IMR-90 (cell line): ENCODE measurements at regions not wholly inside any gene's neighbourhood (a gene's known extent, or its start where the extent isn't known, plus 50 kb on each side); places are given as distances from the start of the nearest gene placed in this dataset.

Source experiments
- ATAC-seq: fragments of 200-7000 bp; cut with Tn5 transposase; 2 replicates; pipeline ENCODE4 v1.9.1; 2020; ENCODE audit warnings: low read depth, mild to moderate bottlenecking, moderate library complexity
- BruUV-seq: library from RNA; stranded (reverse); fragments of 400-500 nt; replicated peaks from 2 replicates; lab custom pipeline; 2021; lab: Mats Ljungman, UMichigan
- CTCF ChIA-PET: fragments of 300-600 bp; formaldehyde crosslinking; extraction: SDS; loops from one replicate; lab custom pipeline; 2021; ENCODE audit warnings: antibody characterized with exemption; lab: Yijun Ruan, JAX
- POLR2A ChIA-PET: fragments of 300-600 bp; sonication (Branson Sonifier 250); formaldehyde crosslinking; loops from one replicate; lab custom pipeline; 2022; ENCODE audit warnings: antibody characterized with exemption; ENCODE audit not compliant: unreplicated experiment; lab: Charles Lee
- DNase-seq: peaks from one replicate; pipeline ENCODE4 v3.0.0; 2013
- H2AFZ ChIP-seq: replicated peaks from 2 replicates; pipeline ENCODE3; 2013; ENCODE audit warnings: low read length, mild to moderate bottlenecking; ENCODE audit not compliant: poor library complexity
- H2AK5ac ChIP-seq: 2 replicates; pipeline ENCODE4 v1.6.1; 2013; ENCODE audit warnings: low read depth, low read length, inconsistent platforms
- H2AK9ac ChIP-seq: replicated peaks from 2 replicates; pipeline ENCODE3; 2013; ENCODE audit warnings: mild to moderate bottlenecking, low read depth, low read length, moderate library complexity; ENCODE audit not compliant: poor library complexity
- H2BK120ac ChIP-seq: 2 replicates; pipeline ENCODE4 v1.6.1; 2013; ENCODE audit warnings: low read depth, low read length, inconsistent platforms
- H2BK15ac ChIP-seq: 3 replicates; pipeline ENCODE4 v1.6.1; 2013; ENCODE audit warnings: low read depth, low read length, inconsistent platforms
- H2BK20ac ChIP-seq: 2 replicates; pipeline ENCODE4 v1.6.1; 2013; ENCODE audit warnings: low read depth, mild to moderate bottlenecking, inconsistent platforms, low read length, moderate library complexity
- H2BK5ac ChIP-seq: 2 replicates; pipeline ENCODE4 v1.6.1; 2013; ENCODE audit warnings: mild to moderate bottlenecking, low read depth, low read length, inconsistent platforms; ENCODE audit not compliant: poor library complexity, severe bottlenecking
- H3K14ac ChIP-seq: replicated peaks from 2 replicates; pipeline ENCODE4 v1.6.1; 2013; ENCODE audit warnings: low read depth, low read length, inconsistent platforms
- H3K18ac ChIP-seq: 2 replicates; pipeline ENCODE4 v1.6.1; 2013; ENCODE audit warnings: low read depth, low read length, control low read depth
- H3K23ac ChIP-seq: 2 replicates; pipeline ENCODE4 v1.6.1; 2013; ENCODE audit warnings: low read depth, low read length, inconsistent platforms
- H3K27ac ChIP-seq: 2 replicates; pipeline ENCODE4 v1.5.1; 2013; ENCODE audit warnings: mild to moderate bottlenecking, control low read depth, low read length; ENCODE audit not compliant: insufficient read depth
- H3K27me3 ChIP-seq: 2 replicates; pipeline ENCODE4 v1.6.1; 2013; ENCODE audit warnings: low read length; ENCODE audit not compliant: control insufficient read depth, insufficient read depth
- H3K36me3 ChIP-seq: 2 replicates; pipeline ENCODE4 v1.6.1; 2013; ENCODE audit warnings: low read length, mixed read lengths; ENCODE audit not compliant: control insufficient read depth, insufficient read depth
- H3K4ac ChIP-seq: 2 replicates; pipeline ENCODE4 v1.6.1; 2013; ENCODE audit warnings: low read depth, low read length, inconsistent platforms
- H3K4me1 ChIP-seq: 2 replicates; pipeline ENCODE4 v1.6.1; 2013; ENCODE audit warnings: low read length, mixed read lengths; ENCODE audit not compliant: control insufficient read depth, insufficient read depth
- H3K4me2 ChIP-seq: 2 replicates; pipeline ENCODE4 v1.6.1; 2013; ENCODE audit warnings: low read depth, mild to moderate bottlenecking, control low read depth, low read length, moderate library complexity
- H3K4me3 ChIP-seq: 2 replicates; pipeline ENCODE4 v1.5.1; 2013; ENCODE audit warnings: low read depth, mild to moderate bottlenecking, control low read depth, low read length, moderate library complexity; ENCODE audit not compliant: insufficient read depth
- H3K56ac ChIP-seq: 2 replicates; pipeline ENCODE4 v1.6.1; 2013; ENCODE audit warnings: low read length, inconsistent platforms; ENCODE audit not compliant: insufficient read depth; ENCODE audit errors: extremely low read depth
- H3K79me1 ChIP-seq, 2 experiments: 2 replicates each; pipeline ENCODE4 v1.6.1; 2013; ENCODE audit warnings: low read length in 2 of 2, inconsistent platforms in 1 of 2, low read depth in 1 of 2
- H3K9ac ChIP-seq: 2 replicates; pipeline ENCODE4 v1.6.1; 2013; ENCODE audit warnings: low read depth, low read length, control low read depth
- H3K9me1 ChIP-seq: 2 replicates; pipeline ENCODE4 v1.6.1; 2013; ENCODE audit warnings: low read length, inconsistent platforms; ENCODE audit not compliant: insufficient read depth
- H3K9me3 ChIP-seq: 2 replicates; pipeline ENCODE4 v1.6.1; 2013; ENCODE audit warnings: low read length; ENCODE audit not compliant: control insufficient read depth, insufficient read depth
- H4K20me1 ChIP-seq: 2 replicates; pipeline ENCODE4 v1.6.1; 2013; ENCODE audit warnings: low read length, inconsistent platforms; ENCODE audit not compliant: insufficient read depth
- H4K5ac ChIP-seq: 2 replicates; pipeline ENCODE4 v1.6.1; 2013; ENCODE audit warnings: mild to moderate bottlenecking, low read depth, low read length, control low read depth
- H4K8ac ChIP-seq, 2 experiments: 2 replicates each; pipeline ENCODE4 v1.6.1; 2013; ENCODE audit warnings: low read depth in 2 of 2, low read length in 2 of 2, control low read depth in 1 of 2, inconsistent platforms in 1 of 2
- H4K91ac ChIP-seq: 2 replicates; pipeline ENCODE4 v1.6.1; 2013; ENCODE audit warnings: low read depth, low read length, inconsistent platforms; ENCODE audit not compliant: insufficient read depth
- BHLHE40 ChIP-seq: fragments of 150-350 bp; IDR thresholded peaks from 2 replicates; pipeline ENCODE4 v1.6.1; 2016; ENCODE audit warnings: mild to moderate bottlenecking, low read depth, low read length
- CEBPB ChIP-seq: IDR thresholded peaks from 2 replicates; pipeline ENCODE4 v1.6.1; 2012; ENCODE audit warnings: low read depth, low read length, improper control_type of control experiment
- CHD1 ChIP-seq: IDR thresholded peaks from 2 replicates; pipeline ENCODE4 v1.6.1; 2012; ENCODE audit warnings: low read depth, low read length, improper control_type of control experiment
- FOS ChIP-seq: fragments of 150-350 bp; IDR thresholded peaks from 2 replicates; pipeline ENCODE4 v1.6.1; 2016; ENCODE audit warnings: low read depth, low read length
- MAFK ChIP-seq: IDR thresholded peaks from 2 replicates; pipeline ENCODE4 v1.6.1; 2012; ENCODE audit warnings: low read depth, low read length, improper control_type of control experiment
- MAZ ChIP-seq: IDR thresholded peaks from 2 replicates; pipeline ENCODE4 v1.6.1; 2012; ENCODE audit warnings: low read depth, mild to moderate bottlenecking, low read length, improper control_type of control experiment, moderate library complexity, borderline replicate concordance
- MXI1 ChIP-seq: IDR thresholded peaks from 2 replicates; pipeline ENCODE4 v1.6.1; 2012; ENCODE audit warnings: low read depth, mild to moderate bottlenecking, low read length, moderate library complexity, borderline replicate concordance
- NFE2L2 ChIP-seq: fragments of 150-350 bp; IDR thresholded peaks from 2 replicates; pipeline ENCODE4 v1.6.1; 2016; ENCODE audit warnings: low read depth, mild to moderate bottlenecking, low read length
- POLR2A ChIP-seq: IDR thresholded peaks from 2 replicates; pipeline ENCODE4 v1.6.1; 2012; ENCODE audit warnings: mild to moderate bottlenecking, low read depth, low read length
- RAD21 ChIP-seq: IDR thresholded peaks from 2 replicates; pipeline ENCODE4 v1.6.1; 2012; ENCODE audit warnings: low read length, improper control_type of control experiment
- RCOR1 ChIP-seq: IDR thresholded peaks from 2 replicates; pipeline ENCODE4 v1.6.1; 2012; ENCODE audit warnings: mild to moderate bottlenecking, low read length, improper control_type of control experiment; ENCODE audit not compliant: insufficient replicate concordance
- RFX5 ChIP-seq: IDR thresholded peaks from 2 replicates; pipeline ENCODE4 v1.8.0; 2012; ENCODE audit warnings: low read depth, mild to moderate bottlenecking, low read length, moderate library complexity
- SMC3 ChIP-seq: fragments of 150-350 bp; IDR thresholded peaks from 2 replicates; pipeline ENCODE4 v1.6.1; 2016; ENCODE audit warnings: low read depth, mild to moderate bottlenecking, antibody characterized with exemption, low read length, moderate library complexity
- USF2 ChIP-seq: fragments of 150-350 bp; IDR thresholded peaks from 2 replicates; pipeline ENCODE4 v1.6.1; 2017; ENCODE audit warnings: mild to moderate bottlenecking, antibody characterized with exemption, low read length, low read depth
- WGBS, 2 experiments: methylation state at CpG; one replicate each; pipeline versions ENCODE4 v1.1.5 to v1.1.7; 2013; ENCODE audit warnings: missing lambda C conversion rate in 2 of 2; ENCODE audit not compliant: insufficient read length in 1 of 2; ENCODE audit errors: extremely low coverage in 2 of 2; 5-methylcytosine and 5-hydroxymethylcytosine counted together
- dilution Hi-C: fragments of 300-500 bp; cut with HindIII; formaldehyde crosslinking; loops from one replicate; pipeline ENCODE4 v1.14.3; 2018; ENCODE audit warnings: low sequenced_read_pairs; ENCODE audit not compliant: unreplicated experiment
- in situ Hi-C: fragments of 300-500 bp; cut with MboI; formaldehyde crosslinking; loops from 3 replicates; pipeline ENCODE4 v1.14.3; 2019; ENCODE audit warnings: low sequenced_read_pairs, inconsistent platforms, mixed read lengths
- intact Hi-C: fragments of 100-400 bp; cut with micrococcal nuclease; formaldehyde crosslinking; loops from 2 replicates; pipeline ENCODE4 v1.10.0; 2022
- TF ChIP-seq, protein P1 (sequence below): conservative IDR thresholded peaks from 2 replicates; pipeline ENCODE4 v1.5.1; 2012; ENCODE audit warnings: mild to moderate bottlenecking, low read depth, low read length, improper control_type of control experiment
- TF ChIP-seq, protein P2 (sequence below): fragments of 150-350 bp; IDR thresholded peaks from 2 replicates; pipeline ENCODE4 v1.6.1; 2016; ENCODE audit warnings: low read depth, mild to moderate bottlenecking, low read length, moderate library complexity, borderline replicate concordance

DNA sequence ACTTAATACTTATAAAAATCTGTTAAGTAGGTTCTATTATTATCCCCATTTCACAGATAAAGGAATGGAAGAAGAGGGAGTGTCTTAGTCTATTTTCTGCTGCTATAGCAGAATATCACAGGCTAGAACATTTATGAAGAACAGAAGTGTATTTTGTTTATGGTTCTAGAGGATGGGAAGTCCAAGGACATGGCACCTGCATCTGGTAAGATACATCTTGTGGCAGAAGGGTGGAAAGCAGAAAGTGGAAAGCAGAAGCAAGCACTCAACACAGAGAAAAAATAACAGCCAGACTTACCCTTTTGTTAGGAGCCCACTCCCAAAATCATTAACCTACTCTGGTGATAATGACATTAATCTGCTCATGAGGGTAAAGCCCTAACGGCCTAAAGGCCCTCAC is 422.4 kb downstream of the NPIPA8 start:
- H2BK15ac ChIP-seq: no peak overlapping the region
- H3K23ac ChIP-seq: no peak overlapping the region
- H2BK120ac ChIP-seq: no peak overlapping the region
- H3K36me3 ChIP-seq: no peaks in the 10 kb centered on the region
- dilution Hi-C loops: no loop called here
- intact Hi-C loops: no loop called here
- ATAC-seq (no peak), DNase-seq (no peak)
- no peak overlapping the region for H3K18ac ChIP-seq
- no peak overlapping the region for H3K4me2 ChIP-seq
- BruUV-seq: no TSS peak
- no peak overlapping the region for H4K5ac ChIP-seq
- in situ Hi-C loops: no loop called here
- no peak overlapping the region for H2BK20ac ChIP-seq
- TF ChIP-seq CEBPB: no peak
- no peak for TF ChIP-seq RFX5
- TF ChIP-seq USF2: no peak
- TF ChIP-seq MAZ: no peak
- TF ChIP-seq RAD21: no peak
- no peak for TF ChIP-seq SMC3
- TF ChIP-seq RCOR1: no peak
- TF ChIP-seq NFE2L2: no peak
- TF ChIP-seq MAFK: no peak
- no peak for TF ChIP-seq CHD1
- TF ChIP-seq BHLHE40: no peak
- TF ChIP-seq MXI1: no peak
- no peak for TF ChIP-seq POLR2A
- TF ChIP-seq, protein P1, sequence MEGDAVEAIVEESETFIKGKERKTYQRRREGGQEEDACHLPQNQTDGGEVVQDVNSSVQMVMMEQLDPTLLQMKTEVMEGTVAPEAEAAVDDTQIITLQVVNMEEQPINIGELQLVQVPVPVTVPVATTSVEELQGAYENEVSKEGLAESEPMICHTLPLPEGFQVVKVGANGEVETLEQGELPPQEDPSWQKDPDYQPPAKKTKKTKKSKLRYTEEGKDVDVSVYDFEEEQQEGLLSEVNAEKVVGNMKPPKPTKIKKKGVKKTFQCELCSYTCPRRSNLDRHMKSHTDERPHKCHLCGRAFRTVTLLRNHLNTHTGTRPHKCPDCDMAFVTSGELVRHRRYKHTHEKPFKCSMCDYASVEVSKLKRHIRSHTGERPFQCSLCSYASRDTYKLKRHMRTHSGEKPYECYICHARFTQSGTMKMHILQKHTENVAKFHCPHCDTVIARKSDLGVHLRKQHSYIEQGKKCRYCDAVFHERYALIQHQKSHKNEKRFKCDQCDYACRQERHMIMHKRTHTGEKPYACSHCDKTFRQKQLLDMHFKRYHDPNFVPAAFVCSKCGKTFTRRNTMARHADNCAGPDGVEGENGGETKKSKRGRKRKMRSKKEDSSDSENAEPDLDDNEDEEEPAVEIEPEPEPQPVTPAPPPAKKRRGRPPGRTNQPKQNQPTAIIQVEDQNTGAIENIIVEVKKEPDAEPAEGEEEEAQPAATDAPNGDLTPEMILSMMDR: no peak
- TF ChIP-seq, protein P2, sequence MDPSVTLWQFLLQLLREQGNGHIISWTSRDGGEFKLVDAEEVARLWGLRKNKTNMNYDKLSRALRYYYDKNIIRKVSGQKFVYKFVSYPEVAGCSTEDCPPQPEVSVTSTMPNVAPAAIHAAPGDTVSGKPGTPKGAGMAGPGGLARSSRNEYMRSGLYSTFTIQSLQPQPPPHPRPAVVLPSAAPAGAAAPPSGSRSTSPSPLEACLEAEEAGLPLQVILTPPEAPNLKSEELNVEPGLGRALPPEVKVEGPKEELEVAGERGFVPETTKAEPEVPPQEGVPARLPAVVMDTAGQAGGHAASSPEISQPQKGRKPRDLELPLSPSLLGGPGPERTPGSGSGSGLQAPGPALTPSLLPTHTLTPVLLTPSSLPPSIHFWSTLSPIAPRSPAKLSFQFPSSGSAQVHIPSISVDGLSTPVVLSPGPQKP: no peak
- no peak for TF ChIP-seq FOS
- WGBS, 2 experiments: no CpG with 5 or more reads among the region's 1 CpG
- no peaks in the 10 kb centered on the region for H3K79me1 ChIP-seq
- no peaks in the 10 kb centered on the region for H4K20me1 ChIP-seq
- ChIA-PET CTCF (no interaction called here), POLR2A (no interaction called here)
- H3K4me1 ChIP-seq: no peaks in the 10 kb centered on the region
- no peak overlapping the region for H2AFZ ChIP-seq
- H3K27ac ChIP-seq: no peak overlapping the region
- no peak overlapping the region for H3K56ac ChIP-seq
- peaks cover 4% of the 10 kb centered on the region for H3K9me3 ChIP-seq
- no peak overlapping the region for H3K4me3 ChIP-seq
- H3K14ac ChIP-seq: no peak overlapping the region
- no peaks in the 10 kb centered on the region for H3K27me3 ChIP-seq
- no peaks in the 10 kb centered on the region for H3K9me1 ChIP-seq
- H4K8ac ChIP-seq: no peak overlapping the region
- no peak overlapping the region for H2AK9ac ChIP-seq
- H2AK5ac ChIP-seq: no peak overlapping the region
- no peak overlapping the region for H2BK5ac ChIP-seq
- H4K91ac ChIP-seq: no peak overlapping the region
- H3K4ac ChIP-seq: no peak overlapping the region
- H3K9ac ChIP-seq: no peak overlapping the region
